Stimulated activated naive CD8-positive, alpha-beta T cell treated with anti-CD3 and anti-CD28 coated beads, Interleukin-15, amount 100 ng/mL, for 72 hours (primary cell): ENCODE measurements at regions not wholly inside any gene's neighbourhood (a gene's known extent, or its start where the extent isn't known, plus 50 kb on each side); places are given as distances from the start of the nearest gene placed in this dataset.

Experiments used
- ATAC-seq: fragments of 150-1000 bp; cut with Tn5 transposase; 2 replicates; pipeline ENCODE4 v1.10.0; 2021; ENCODE audit warnings: mild to moderate bottlenecking, moderate library complexity
- DNase-seq, 2 donors: peaks; one replicate each; pipeline ENCODE4 v3.0.0; 2021 to 2022
- H3K27ac Mint-ChIP-seq, 2 donors: one replicate each; pipeline ENCODE4 v1.8.0; 2022; ENCODE audit warnings: mild to moderate bottlenecking in 2 of 2, mixed read lengths in 2 of 2, moderate library complexity in 2 of 2
- H3K27me3 Mint-ChIP-seq: one replicate; pipeline ENCODE4 v1.8.0; 2022; ENCODE audit warnings: mixed read lengths
- H3K4me1 Mint-ChIP-seq: one replicate; pipeline ENCODE4 v1.8.0; 2022; ENCODE audit warnings: mild to moderate bottlenecking, mixed read lengths
- H3K4me3 Mint-ChIP-seq, 2 donors: one replicate each; pipeline ENCODE4 v1.8.0; 2022; ENCODE audit warnings: mild to moderate bottlenecking in 2 of 2, mixed read lengths in 2 of 2, moderate library complexity in 1 of 2
- H3K9me3 Mint-ChIP-seq, 2 donors: one replicate each; pipeline ENCODE4 v1.8.0; 2022; ENCODE audit warnings: mixed read lengths in 2 of 2

DNA sequence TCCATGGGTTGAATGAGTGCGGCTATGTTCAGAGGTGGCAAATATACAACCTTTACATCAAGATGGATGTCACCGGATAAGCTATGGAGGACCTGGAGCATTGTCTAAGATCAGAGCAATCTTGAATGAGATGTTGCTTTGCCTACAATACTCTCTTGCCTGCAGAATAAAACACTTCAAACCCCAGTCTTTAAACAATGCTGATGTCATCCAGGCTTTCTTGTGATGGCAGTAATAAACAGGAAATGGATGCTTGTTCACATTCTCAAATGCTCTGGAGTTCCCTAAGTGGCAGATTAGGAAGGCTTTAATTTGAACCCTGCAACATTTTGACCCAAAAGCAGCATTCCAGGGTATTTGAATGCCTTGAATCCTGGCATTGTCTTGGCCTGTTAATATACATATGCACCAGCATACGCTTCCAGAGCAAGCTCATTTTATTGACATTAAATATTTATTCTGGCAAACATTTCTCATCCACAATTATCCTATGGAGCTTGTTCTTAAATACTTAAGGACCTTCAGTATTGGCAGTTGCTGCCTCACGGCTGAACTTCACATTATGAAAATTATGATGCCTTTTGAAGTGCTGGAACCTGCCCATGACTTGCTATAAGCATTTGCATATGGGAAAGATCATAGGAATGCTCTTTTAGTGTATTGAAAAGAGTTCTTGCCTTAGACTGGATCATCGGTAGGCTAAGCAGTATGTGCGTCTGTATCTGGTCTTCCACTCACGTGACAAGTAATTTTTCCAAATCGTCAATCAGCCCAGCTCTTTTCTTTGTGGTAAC, 422.7 kb downstream of the SIPA1L2 start:
- Mint-ChIP-seq H3K27me3 (no peaks in the 10 kb centered on the region), H3K4me1 (no peaks in the 10 kb centered on the region)
- no peak for ATAC-seq

DNA sequence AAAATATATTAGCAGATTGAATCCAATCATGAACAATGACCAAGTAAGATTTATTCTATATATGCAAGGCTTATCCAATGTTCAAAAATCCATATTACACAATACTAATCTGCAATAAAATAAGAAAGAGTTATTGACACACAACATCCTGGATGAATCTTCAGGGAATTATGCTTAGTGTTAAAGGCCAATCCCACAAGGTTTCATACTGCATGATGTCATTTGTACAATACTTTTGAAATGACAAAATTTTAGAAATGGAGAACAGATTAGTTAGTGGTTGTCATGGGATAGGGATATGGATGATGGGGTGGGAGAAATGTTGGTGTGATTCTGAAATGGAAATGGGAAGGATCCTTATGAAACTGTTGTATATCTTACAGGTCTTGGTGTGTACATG, 425.7 kb downstream of the SIPA1L2 start:
- Mint-ChIP-seq H3K27ac (no peak overlapping the region), H3K4me1 (no peaks in the 10 kb centered on the region), H3K9me3 (peaks cover 9 to 23% of the 10 kb centered on the region in 2 donors), H3K4me3 (no peak overlapping the region), H3K27me3 (no peaks in the 10 kb centered on the region)
- no peak for ATAC-seq
- no peak for DNase-seq

More for the DNA sequence above, 422.7 kb downstream of the SIPA1L2 start:
- Mint-ChIP-seq H3K4me3 (no peak overlapping the region), H3K9me3 (peaks cover 0 to 11% of the 10 kb centered on the region in 2 donors), H3K27ac (no peak overlapping the region)
- DNase-seq, result no peak

DNA sequence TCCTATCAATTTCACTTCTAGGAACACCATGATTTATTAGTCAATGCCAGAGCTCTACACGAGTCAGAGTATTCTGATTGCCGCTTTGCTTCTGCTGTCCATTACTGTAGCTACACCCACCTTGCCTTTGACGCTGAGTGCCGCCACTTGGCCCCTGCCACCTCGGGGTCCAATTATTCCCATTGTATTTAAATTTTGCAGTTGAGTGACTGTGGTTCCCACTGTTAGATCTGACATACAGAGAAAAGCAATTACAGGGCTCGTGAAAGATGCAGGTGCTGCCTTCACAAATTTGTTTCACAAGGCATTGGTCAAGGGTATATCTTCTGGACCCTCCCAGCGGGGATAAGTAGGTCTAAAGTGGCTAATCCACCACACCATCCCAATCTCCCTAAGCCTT, 428.9 kb downstream of the SIPA1L2 start:
- Mint-ChIP-seq H3K4me3 (no peak overlapping the region), H3K9me3 (peaks cover 14 to 23% of the 10 kb centered on the region in 2 donors), H3K4me1 (no peaks in the 10 kb centered on the region), H3K27me3 (no peaks in the 10 kb centered on the region), H3K27ac (no peak overlapping the region)
- no peak for ATAC-seq
- DNase-seq, result no peak

- Mint-ChIP-seq H3K9me3 (peaks cover under 1 to 15% of the 10 kb centered on the region in 2 donors), H3K27me3 (peaks cover 6% of the 10 kb centered on the region), H3K4me3 (no peak overlapping the region), H3K27ac (no peak overlapping the region), H3K4me1 (no peaks in the 10 kb centered on the region)
- no peak for DNase-seq
- ATAC-seq, result no peak
Observed at GRCh38 chr1:232196042-232196441, 433.9 kb downstream of the SIPA1L2 start.

GRCh38 chr1:232194424-232194823, 435.5 kb downstream of the SIPA1L2 start:
- no peak for ATAC-seq
- H3K4me1 Mint-ChIP-seq, result no peaks in the 10 kb centered on the region

GRCh38 chr1:232193451-232193783, 436.5 kb downstream of the SIPA1L2 start:
- peaks cover 0 to 7% of the 10 kb centered on the region in 2 donors for H3K9me3 Mint-ChIP-seq
- no peak overlapping the region for H3K4me3 Mint-ChIP-seq
- DNase-seq (no peak), ATAC-seq (no peak)
- peaks cover 6% of the 10 kb centered on the region for H3K27me3 Mint-ChIP-seq
- no peak overlapping the region for H3K27ac Mint-ChIP-seq
- H3K4me1 Mint-ChIP-seq, result no peaks in the 10 kb centered on the region

More at GRCh38 chr1:232194424-232194823, 435.5 kb downstream of the SIPA1L2 start:
- peaks cover 0 to 12% of the 10 kb centered on the region in 2 donors for H3K9me3 Mint-ChIP-seq
- H3K27me3 Mint-ChIP-seq, result peaks cover 6% of the 10 kb centered on the region
- no peak for DNase-seq
- peak overlapping the region in 1 of 2 donors; percentile 7 for H3K27ac Mint-ChIP-seq
- H3K4me3 Mint-ChIP-seq, result no peak overlapping the region

DNA sequence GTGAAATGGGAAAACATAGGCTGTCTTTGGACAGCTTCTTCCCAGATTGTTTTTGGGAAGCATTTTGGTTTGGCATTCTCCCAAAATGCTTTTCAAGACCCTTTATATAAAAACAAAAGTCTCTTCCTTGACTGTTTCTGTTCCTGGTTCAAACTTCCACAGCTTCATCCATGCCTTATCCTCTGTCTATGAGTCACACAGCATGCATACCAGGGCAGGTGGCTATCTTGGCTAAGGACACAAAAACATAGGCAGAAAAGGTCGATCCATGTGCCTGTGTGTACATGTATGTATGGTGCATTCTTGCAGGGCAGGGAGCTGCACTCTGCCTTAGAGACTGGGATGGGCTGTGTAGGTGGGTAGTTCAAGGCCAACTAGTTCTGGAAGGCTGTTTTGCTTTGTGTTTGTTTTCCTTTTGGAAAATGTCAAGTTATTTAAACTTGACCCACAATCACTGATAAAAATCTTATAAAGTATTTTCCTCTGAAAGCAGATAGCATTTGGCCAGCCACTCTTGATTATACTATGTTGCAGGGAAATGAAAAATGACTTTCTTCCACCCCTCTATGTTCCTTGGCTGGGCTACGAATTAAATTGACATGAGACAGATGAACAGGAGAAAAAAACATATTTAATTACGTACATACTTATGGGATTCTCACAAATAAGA, 437.0 kb downstream of the SIPA1L2 start:
- no peak overlapping the region for H3K27ac Mint-ChIP-seq
- peaks cover 0 to 7% of the 10 kb centered on the region in 2 donors for H3K9me3 Mint-ChIP-seq
- no peaks in the 10 kb centered on the region for H3K4me1 Mint-ChIP-seq
- H3K4me3 Mint-ChIP-seq, result no peak overlapping the region
- H3K27me3 Mint-ChIP-seq, result peaks cover 6% of the 10 kb centered on the region
- DNase-seq (no peak), ATAC-seq (no peak)

DNA sequence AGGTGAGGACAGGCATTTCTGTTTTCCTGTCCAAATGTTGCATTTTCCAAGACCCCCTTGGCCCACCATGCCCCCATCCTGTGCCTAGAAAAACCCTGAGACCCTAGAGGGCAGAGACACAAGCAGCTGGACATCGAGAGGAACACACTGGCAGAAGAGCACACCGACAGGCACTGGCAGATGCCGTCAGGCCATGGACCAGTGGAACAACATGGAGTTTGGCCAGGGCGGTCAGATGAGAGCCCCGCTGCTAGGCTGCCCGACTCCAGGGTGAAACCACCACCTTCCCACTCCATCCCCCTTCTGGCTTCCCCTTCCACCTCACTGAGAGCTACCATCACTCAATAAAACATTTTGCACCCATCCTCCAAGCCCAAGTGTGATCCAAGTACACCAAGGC, 438.4 kb downstream of the SIPA1L2 start:
- Mint-ChIP-seq H3K9me3 (peaks cover 0 to 7% of the 10 kb centered on the region in 2 donors), H3K4me1 (no peaks in the 10 kb centered on the region), H3K27me3 (peaks cover 6% of the 10 kb centered on the region), H3K4me3 (no peak overlapping the region), H3K27ac (no peak overlapping the region)
- ATAC-seq (no peak), DNase-seq (no peak)

GRCh38 chr1:232188318-232188717, 441.6 kb downstream of the SIPA1L2 start:
- ATAC-seq (no peak), DNase-seq (no peak)
- H3K4me1 Mint-ChIP-seq, result no peaks in the 10 kb centered on the region
- H3K27ac Mint-ChIP-seq, result no peak overlapping the region
- H3K9me3 Mint-ChIP-seq, result peaks cover 0 to 5% of the 10 kb centered on the region in 2 donors
- peaks cover 6% of the 10 kb centered on the region for H3K27me3 Mint-ChIP-seq
- no peak overlapping the region for H3K4me3 Mint-ChIP-seq

GRCh38 chr1:232186931-232187330, 443.0 kb downstream of the SIPA1L2 start:
- Mint-ChIP-seq H3K4me1 (no peaks in the 10 kb centered on the region), H3K27ac (no peak overlapping the region), H3K9me3 (no peaks in the 10 kb centered on the region), H3K27me3 (peaks cover 4% of the 10 kb centered on the region), H3K4me3 (no peak overlapping the region)
- ATAC-seq, result no peak
- DNase-seq, result no peak

GRCh38 chr1:232184561-232185530, 445.1 kb downstream of the SIPA1L2 start:
- no peak overlapping the region for H3K4me3 Mint-ChIP-seq
- no peak for ATAC-seq
- peak overlapping the region in 1 of 2 donors; percentile 28 for H3K27ac Mint-ChIP-seq
- DNase-seq, result no peak
- no peaks in the 10 kb centered on the region for H3K9me3 Mint-ChIP-seq
- peaks cover 25% of the 10 kb centered on the region for H3K27me3 Mint-ChIP-seq
- no peaks in the 10 kb centered on the region for H3K4me1 Mint-ChIP-seq

DNA sequence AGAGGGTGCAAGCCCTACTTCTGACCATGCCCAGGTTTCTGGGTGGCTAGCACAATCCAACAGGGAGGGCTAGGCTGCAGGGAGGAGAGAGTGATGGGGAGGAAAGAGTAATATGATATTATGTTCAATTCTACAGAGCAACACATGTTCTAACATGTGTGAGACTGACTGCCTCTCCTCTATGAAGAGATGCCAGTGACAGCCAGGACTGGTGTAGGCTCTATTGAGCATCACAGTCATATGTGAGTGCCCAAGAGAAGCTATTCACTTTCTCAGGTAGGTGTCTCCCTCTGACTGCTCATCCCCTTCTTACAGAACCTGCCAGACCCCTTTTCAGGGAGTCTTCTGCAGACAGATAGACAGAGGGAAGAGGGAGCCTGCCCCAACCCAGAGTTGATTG, 446.1 kb downstream of the SIPA1L2 start:
- H3K4me3 Mint-ChIP-seq, result no peak overlapping the region
- H3K27me3 Mint-ChIP-seq, result peaks cover 26% of the 10 kb centered on the region
- H3K4me1 Mint-ChIP-seq, result no peaks in the 10 kb centered on the region
- ATAC-seq, result no peak
- H3K9me3 Mint-ChIP-seq, result no peaks in the 10 kb centered on the region
- no peak overlapping the region for H3K27ac Mint-ChIP-seq
- no peak for DNase-seq

- no peak for ATAC-seq
- Mint-ChIP-seq H3K9me3 (no peaks in the 10 kb centered on the region), H3K4me1 (no peaks in the 10 kb centered on the region), H3K4me3 (no peak overlapping the region), H3K27ac (no peak overlapping the region), H3K27me3 (peaks cover 26% of the 10 kb centered on the region)
- DNase-seq, result no peak
Observed at GRCh38 chr1:232183266-232183800, 446.6 kb downstream of the SIPA1L2 start.

- Mint-ChIP-seq H3K4me3 (no peak overlapping the region), H3K27ac (no peak overlapping the region), H3K9me3 (peaks cover 1 to 2% of the 10 kb centered on the region in 2 donors), H3K27me3 (peaks cover 26% of the 10 kb centered on the region), H3K4me1 (no peaks in the 10 kb centered on the region)
- ATAC-seq (no peak), DNase-seq (no peak)
Observed at GRCh38 chr1:232182236-232182635, 447.7 kb downstream of the SIPA1L2 start.

GRCh38 chr1:232180779-232181136, 449.2 kb downstream of the SIPA1L2 start:
- Mint-ChIP-seq H3K4me3 (no peak overlapping the region), H3K9me3 (peaks cover 6 to 7% of the 10 kb centered on the region in 2 donors), H3K27ac (no peak overlapping the region), H3K27me3 (peaks cover 27% of the 10 kb centered on the region), H3K4me1 (no peaks in the 10 kb centered on the region)
- ATAC-seq (no peak), DNase-seq (no peak)
